ENCODE measurements at regions not wholly inside any gene's neighbourhood (a gene's known extent, or its start where the extent isn't known, plus 50 kb on each side); places are given as distances from the start of the nearest gene placed in this dataset.

- in situ Hi-C loops (cut with MboI; ENCODE audit: low pct_ligation_motif_present in 1 of 4, low pct_unique_long_range_greater_than_20kb in 1 of 4, low sequenced_read_pairs in 3 of 4) (no loop called here), intact Hi-C loops (cut with DNase I; ENCODE audit: low total_unique reads) (no loop called here)
- WGBS, 2 donors (ENCODE audit: low coverage in 1 of 2), result 52% methylated on average over 17 of the region's 17 CpGs; no CpG with 5 or more reads in 1 of the 2 donors
Observed at GRCh38 chrX:40173143-40174000, 75.6 kb upstream of the BCOR start.

GRCh38 chrX:40172401-40173142 lies 74.8 kb upstream of the BCOR start:
- Histone ChIP-seq H3K36me3 (no peaks in the 10 kb centered on the region), H3K9me3 (no peaks in the 10 kb centered on the region), H3K27me3 (no peaks in the 10 kb centered on the region), H3K27ac (peak overlapping the region; percentile 93 to 99 (median 98)), H3K4me1 (peaks cover 10 to 52% (median 28%) of the 10 kb centered on the region in 4 donors), H3K4me3 (peak overlapping the region; percentile 18 to 54 (median 36))
- peak; percentile 64 for TF ChIP-seq POLR2A (IDR thresholded peaks at IDR 0.05)
- no peak for TF ChIP-seq CTCF (IDR thresholded peaks at IDR 0.05)
- peak in 2 of 3 donors; percentile 47 to 63 for TF ChIP-seq POLR2AphosphoS5 (IDR thresholded peaks at IDR 0.05)
- TF ChIP-seq EP300 (IDR thresholded peaks at IDR 0.05; ENCODE audit: low read depth), result no peak
- intact Hi-C loops (cut with DNase I; ENCODE audit: low total_unique reads), result no loop called here
- DNase-seq, result peak; percentile 64
- in situ Hi-C loops (cut with MboI; ENCODE audit: low pct_ligation_motif_present in 1 of 4, low pct_unique_long_range_greater_than_20kb in 1 of 4, low sequenced_read_pairs in 3 of 4), result no loop called here
- 28% methylated on average over 23 of the region's 60 CpGs; no CpG with 5 or more reads in 1 of the 2 donors for WGBS, 2 donors (ENCODE audit: low coverage in 1 of 2)

More at GRCh38 chrX:40173143-40174000, 75.6 kb upstream of the BCOR start:
- TF ChIP-seq POLR2A (IDR thresholded peaks at IDR 0.05) (no peak), CTCF (IDR thresholded peaks at IDR 0.05) (no peak), EP300 (IDR thresholded peaks at IDR 0.05; ENCODE audit: low read depth) (no peak), POLR2AphosphoS5 (IDR thresholded peaks at IDR 0.05) (no peak)
- Histone ChIP-seq H3K4me1 (peaks cover 10 to 46% (median 27%) of the 10 kb centered on the region in 4 donors), H3K4me3 (peak overlapping the region in 1 of 4 donors; percentile 60), H3K27me3 (no peaks in the 10 kb centered on the region), H3K36me3 (no peaks in the 10 kb centered on the region), H3K9me3 (no peaks in the 10 kb centered on the region), H3K27ac (peak overlapping the region; percentile 93 to 99 (median 98))
- DNase-seq, result no peak

GRCh38 chrX:40171513-40172400 lies 74.0 kb upstream of the BCOR start:
- Histone ChIP-seq H3K4me3 (peak overlapping the region; percentile 18 to 54 (median 36)), H3K9me3 (no peaks in the 10 kb centered on the region), H3K27ac (peak overlapping the region; percentile 93 to 99 (median 98)), H3K4me1 (peaks cover 10 to 54% (median 29%) of the 10 kb centered on the region in 4 donors), H3K27me3 (no peaks in the 10 kb centered on the region), H3K36me3 (no peaks in the 10 kb centered on the region)
- WGBS, 2 donors (ENCODE audit: low coverage in 1 of 2), result 23% methylated on average over 70 of the region's 73 CpGs; no CpG with 5 or more reads in 1 of the 2 donors
- in situ Hi-C loops (cut with MboI; ENCODE audit: low pct_ligation_motif_present in 1 of 4, low pct_unique_long_range_greater_than_20kb in 1 of 4, low sequenced_read_pairs in 3 of 4), result no loop called here
- TF ChIP-seq EP300 (IDR thresholded peaks at IDR 0.05; ENCODE audit: low read depth) (no peak), POLR2AphosphoS5 (IDR thresholded peaks at IDR 0.05) (no peak)
- intact Hi-C loops (cut with DNase I; ENCODE audit: low total_unique reads), result no loop called here
- DNase-seq, result peak; percentile 45

- H3K36me3 ChIP-seq, result no peaks in the 10 kb centered on the region
- 0 to 18% methylated on average over 2 to 16 of the region's 17 CpGs for WGBS, 2 donors (ENCODE audit: low coverage in 1 of 2)
- DNase-seq, result no peak
- intact Hi-C loops (cut with DNase I; ENCODE audit: low total_unique reads) (no loop called here), in situ Hi-C loops (cut with MboI; ENCODE audit: low pct_ligation_motif_present in 1 of 4, low pct_unique_long_range_greater_than_20kb in 1 of 4, low sequenced_read_pairs in 3 of 4) (no loop called here)
- H3K4me1 ChIP-seq, result peaks cover 10 to 55% (median 31%) of the 10 kb centered on the region in 4 donors
- TF ChIP-seq POLR2A (IDR thresholded peaks at IDR 0.05) (no peak), EP300 (IDR thresholded peaks at IDR 0.05; ENCODE audit: low read depth) (no peak)
- peak overlapping the region in 3 of 4 donors; percentile 35 to 54 (median 37) for H3K4me3 ChIP-seq
- H3K27me3 ChIP-seq, result no peaks in the 10 kb centered on the region
- H3K27ac ChIP-seq, result peak overlapping the region; percentile 93 to 99 (median 98)
- H3K9me3 ChIP-seq, result no peaks in the 10 kb centered on the region
Observed at GRCh38 chrX:40170830-40171512, 73.2 kb upstream of the BCOR start.

Data from transverse colon (tissue), 4 donors.